Tibial nerve (tissue), 4 donors: ENCODE measurements at regions not wholly inside any gene's neighbourhood (a gene's known extent, or its start where the extent isn't known, plus 50 kb on each side); places are given as distances from the start of the nearest gene placed in this dataset.

Source experiments
- DNase-seq, 2 donors: peaks; one replicate each; pipeline ENCODE4 v3.0.0-alpha.2; 2019; ENCODE audit warnings: low spot score in 2 of 2
- H3K27ac ChIP-seq, 4 donors: fragments of 200-600 bp; sonication (generic) in 3 of 4; one replicate each; pipeline ENCODE4 v1.5.1; 2017 to 2019; ENCODE audit warnings: mild to moderate bottlenecking in 1 of 4
- H3K27me3 ChIP-seq, 2 donors: fragments of 200-600 bp; sonication (generic) in 1 of 2; one replicate each; pipeline versions ENCODE4 v1.5.1 to v1.6.0; 2017 to 2019
- H3K36me3 ChIP-seq, 3 donors: fragments of 200-600 bp; sonication (generic); one replicate each; pipeline ENCODE4 v1.5.1; 2018 to 2019
- H3K4me1 ChIP-seq, 4 donors: fragments of 200-600 bp; sonication (generic) in 3 of 4; one replicate each; pipeline ENCODE4 v1.5.1; 2017 to 2019
- H3K4me3 ChIP-seq, 4 donors: fragments of 200-600 bp; sonication (generic) in 3 of 4; one replicate each; pipeline ENCODE4 v1.5.1; 2017 to 2019; ENCODE audit warnings: mild to moderate bottlenecking in 1 of 4, moderate library complexity in 1 of 4
- H3K9me3 ChIP-seq, 4 donors: fragments of 200-600 bp; sonication (generic) in 3 of 4; one replicate each; pipeline ENCODE4 v1.5.1; 2017 to 2019
- CTCF ChIP-seq, 5 experiments: fragments of 200-600 bp in 3 of 5; fragments of 450-650 bp in 2 of 5; sonication (generic) in 3 of 5; IDR thresholded peaks; one replicate each; pipeline ENCODE4 v1.5.1; 2016 to 2019; ENCODE audit warnings: antibody characterized with exemption in 5 of 5, mild to moderate bottlenecking in 3 of 5, moderate library complexity in 2 of 5
- EP300 ChIP-seq, 2 donors: sonication (generic); formaldehyde crosslinking; IDR thresholded peaks; one replicate each; pipeline ENCODE4 v1.6.1; 2017; ENCODE audit warnings: antibody characterized with exemption in 2 of 2, mild to moderate bottlenecking in 1 of 2
- POLR2A ChIP-seq, 2 donors: fragments of 450-650 bp; IDR thresholded peaks; one replicate each; pipeline ENCODE4 v1.6.1; 2017; ENCODE audit warnings: antibody characterized with exemption in 2 of 2, mild to moderate bottlenecking in 2 of 2, moderate library complexity in 2 of 2
- WGBS, 2 donors: methylation state at CpG; one replicate each; pipeline ENCODE4 v1.1.5; 2018; 5-methylcytosine and 5-hydroxymethylcytosine counted together

- H3K27ac ChIP-seq = no peak overlapping the region
- H3K27me3 ChIP-seq = no peaks in the 10 kb centered on the region
- no peak overlapping the region for H3K4me3 ChIP-seq
- no peak for DNase-seq
- peaks cover 0 to 4% (median 2%) of the 10 kb centered on the region in 4 donors for H3K9me3 ChIP-seq
- no peaks in the 10 kb centered on the region for H3K36me3 ChIP-seq
- no peak for TF ChIP-seq POLR2A (IDR thresholded peaks at IDR 0.05)
- no peak for TF ChIP-seq CTCF (IDR thresholded peaks at IDR 0.05)
- TF ChIP-seq EP300 (IDR thresholded peaks at IDR 0.05) = no peak
- H3K4me1 ChIP-seq = peaks cover 0 to 3% (median 0%) of the 10 kb centered on the region in 4 donors
Observed at GRCh38 chr3:40618158-40618557, 93.4 kb downstream of the ZNF621 start.

GRCh38 chr3:40620151-40620550, 95.4 kb downstream of the ZNF621 start:
- no peak overlapping the region for H3K27ac ChIP-seq
- H3K27me3 ChIP-seq = no peaks in the 10 kb centered on the region
- H3K36me3 ChIP-seq = no peaks in the 10 kb centered on the region
- no peak for DNase-seq
- no peak overlapping the region for H3K4me3 ChIP-seq
- H3K4me1 ChIP-seq = peaks cover 0 to 3% (median 0%) of the 10 kb centered on the region in 4 donors
- H3K9me3 ChIP-seq = peaks cover 0 to 23% (median 5%) of the 10 kb centered on the region in 4 donors
- WGBS, 2 donors = 62 to 86% methylated on average over 2 of the region's 2 CpGs
- TF ChIP-seq EP300 (IDR thresholded peaks at IDR 0.05) (no peak), POLR2A (IDR thresholded peaks at IDR 0.05) (no peak), CTCF (IDR thresholded peaks at IDR 0.05) (no peak)

DNA sequence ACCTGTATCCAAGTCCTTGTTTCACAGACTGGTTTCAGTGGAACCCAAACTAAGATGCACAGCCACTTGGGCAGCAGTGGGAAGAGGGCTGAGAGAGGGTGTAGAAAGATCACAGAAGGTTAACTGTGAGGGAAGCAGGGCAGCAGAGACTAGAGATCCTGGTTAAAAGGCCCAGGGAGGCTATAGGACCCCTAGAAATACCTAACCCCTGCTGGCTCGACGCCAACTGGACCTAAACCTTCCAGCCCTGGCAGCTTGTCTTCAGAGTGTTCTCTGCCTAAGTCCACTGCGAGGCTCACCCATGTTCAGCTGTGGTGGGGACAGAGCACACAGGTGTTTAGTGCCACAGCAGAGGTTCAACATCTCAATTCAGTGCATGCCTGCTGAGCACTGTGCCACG, 96.5 kb downstream of the ZNF621 start:
- H3K27ac ChIP-seq = no peak overlapping the region
- no peaks in the 10 kb centered on the region for H3K36me3 ChIP-seq
- H3K27me3 ChIP-seq = no peaks in the 10 kb centered on the region
- WGBS, 2 donors = 74% methylated on average over 4 of the region's 4 CpGs
- H3K4me1 ChIP-seq = no peaks in the 10 kb centered on the region
- H3K9me3 ChIP-seq = peaks cover 0 to 24% (median 5%) of the 10 kb centered on the region in 4 donors
- DNase-seq = no peak
- no peak for TF ChIP-seq EP300 (IDR thresholded peaks at IDR 0.05)
- TF ChIP-seq CTCF (IDR thresholded peaks at IDR 0.05) = no peak
- no peak for TF ChIP-seq POLR2A (IDR thresholded peaks at IDR 0.05)
- no peak overlapping the region for H3K4me3 ChIP-seq

GRCh38 chr3:40623567-40623966, 98.8 kb downstream of the ZNF621 start:
- no peak for DNase-seq
- no peak overlapping the region for H3K27ac ChIP-seq
- 48 to 50% methylated on average over 1 of the region's 1 CpG for WGBS, 2 donors
- H3K9me3 ChIP-seq = peaks cover 0 to 27% (median 5%) of the 10 kb centered on the region in 4 donors
- TF ChIP-seq CTCF (IDR thresholded peaks at IDR 0.05) (no peak), EP300 (IDR thresholded peaks at IDR 0.05) (no peak), POLR2A (IDR thresholded peaks at IDR 0.05) (no peak)
- no peak overlapping the region for H3K4me3 ChIP-seq
- H3K36me3 ChIP-seq = no peaks in the 10 kb centered on the region
- H3K27me3 ChIP-seq = no peaks in the 10 kb centered on the region
- H3K4me1 ChIP-seq = no peaks in the 10 kb centered on the region

DNA sequence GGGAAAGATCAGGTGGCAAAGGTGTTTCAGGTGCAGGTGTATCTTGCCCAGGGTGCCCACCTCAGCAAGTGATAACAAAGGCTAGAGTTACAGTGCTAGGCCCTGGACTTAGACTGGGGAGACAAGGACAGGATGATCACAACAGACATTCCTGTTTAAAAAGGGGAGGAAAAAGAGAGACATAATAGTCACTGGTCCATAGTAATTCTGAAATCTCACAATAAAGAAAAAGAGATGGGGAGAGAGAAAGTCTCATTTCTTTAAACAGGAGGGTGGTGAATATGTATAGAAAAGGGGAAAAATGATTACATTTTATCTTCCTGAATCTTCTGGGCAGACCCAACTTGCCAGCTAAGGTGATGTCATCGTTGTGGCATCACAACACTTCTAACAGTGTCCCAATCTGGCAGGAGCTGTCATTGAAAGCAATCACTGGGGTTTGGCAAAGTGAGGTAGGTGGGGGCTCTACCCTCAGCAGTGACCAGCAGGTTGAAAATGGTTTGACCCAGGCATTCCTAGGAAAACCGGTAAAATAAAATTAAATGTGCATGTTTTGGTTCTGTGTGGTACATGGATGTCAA, 99.5 kb downstream of the ZNF621 start:
- H3K36me3 ChIP-seq = no peaks in the 10 kb centered on the region
- H3K27ac ChIP-seq = no peak overlapping the region
- WGBS, 2 donors = 93 to 97% methylated on average over 2 of the region's 2 CpGs
- TF ChIP-seq CTCF (IDR thresholded peaks at IDR 0.05) (no peak), POLR2A (IDR thresholded peaks at IDR 0.05) (no peak)
- DNase-seq = no peak
- no peak overlapping the region for H3K4me3 ChIP-seq
- H3K4me1 ChIP-seq = no peaks in the 10 kb centered on the region
- no peaks in the 10 kb centered on the region for H3K27me3 ChIP-seq
- H3K9me3 ChIP-seq = peaks cover 0 to 33% (median 5%) of the 10 kb centered on the region in 4 donors
